ENCODE measurements at regions not wholly inside any gene's neighbourhood (a gene's known extent, or its start where the extent isn't known, plus 50 kb on each side); places are given as distances from the start of the nearest gene placed in this dataset.

DNA sequence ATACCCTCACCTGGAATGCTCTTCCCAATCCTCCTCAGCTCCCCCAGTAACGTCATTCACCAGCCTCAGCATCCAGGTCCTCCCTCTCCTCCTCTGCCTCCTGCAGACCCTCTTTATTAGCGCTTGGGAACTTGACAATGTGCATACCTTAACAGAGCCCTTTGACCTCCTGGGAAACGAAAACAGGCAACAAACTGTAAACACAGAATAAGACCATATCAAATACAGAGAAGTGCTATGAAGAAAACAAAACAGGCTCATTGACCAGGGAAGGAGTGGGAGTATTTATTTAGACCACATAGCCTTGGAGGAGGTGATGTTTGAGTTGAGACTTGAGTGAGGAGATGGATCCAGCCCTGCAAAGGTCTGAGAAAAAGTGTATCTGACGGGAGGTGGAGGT lies 107.9 kb upstream of the SLC7A1 start:
- no peak overlapping the region for H3K4me3 ChIP-seq (ENCODE audit: low read depth, low read length)
- TF ChIP-seq, protein P1, sequence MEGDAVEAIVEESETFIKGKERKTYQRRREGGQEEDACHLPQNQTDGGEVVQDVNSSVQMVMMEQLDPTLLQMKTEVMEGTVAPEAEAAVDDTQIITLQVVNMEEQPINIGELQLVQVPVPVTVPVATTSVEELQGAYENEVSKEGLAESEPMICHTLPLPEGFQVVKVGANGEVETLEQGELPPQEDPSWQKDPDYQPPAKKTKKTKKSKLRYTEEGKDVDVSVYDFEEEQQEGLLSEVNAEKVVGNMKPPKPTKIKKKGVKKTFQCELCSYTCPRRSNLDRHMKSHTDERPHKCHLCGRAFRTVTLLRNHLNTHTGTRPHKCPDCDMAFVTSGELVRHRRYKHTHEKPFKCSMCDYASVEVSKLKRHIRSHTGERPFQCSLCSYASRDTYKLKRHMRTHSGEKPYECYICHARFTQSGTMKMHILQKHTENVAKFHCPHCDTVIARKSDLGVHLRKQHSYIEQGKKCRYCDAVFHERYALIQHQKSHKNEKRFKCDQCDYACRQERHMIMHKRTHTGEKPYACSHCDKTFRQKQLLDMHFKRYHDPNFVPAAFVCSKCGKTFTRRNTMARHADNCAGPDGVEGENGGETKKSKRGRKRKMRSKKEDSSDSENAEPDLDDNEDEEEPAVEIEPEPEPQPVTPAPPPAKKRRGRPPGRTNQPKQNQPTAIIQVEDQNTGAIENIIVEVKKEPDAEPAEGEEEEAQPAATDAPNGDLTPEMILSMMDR (IDR thresholded peaks at IDR 0.05; ENCODE audit: low read depth, low read length): no peak

DNA sequence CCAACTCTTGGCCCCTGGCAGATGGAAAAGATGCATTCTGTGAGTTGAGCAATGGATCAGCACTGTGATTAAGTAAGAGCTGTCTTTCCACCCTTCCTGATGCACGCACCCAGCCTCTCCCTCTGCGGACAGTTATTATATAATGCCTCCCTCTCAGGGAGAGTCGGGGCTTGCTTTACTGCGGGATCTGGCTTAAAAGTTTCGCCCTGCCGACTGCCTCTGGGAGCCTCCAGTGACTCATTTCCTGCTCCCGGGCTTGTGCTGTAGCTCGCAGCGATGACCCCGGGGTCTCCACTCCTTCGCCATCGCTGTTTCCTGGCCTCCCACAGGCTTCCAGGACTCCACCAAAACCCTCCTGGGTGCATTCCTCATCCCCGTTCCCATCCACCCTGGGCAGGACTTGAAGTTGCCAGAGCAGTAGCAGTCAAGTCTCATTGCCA lies 107.4 kb upstream of the SLC7A1 start:
- no peak overlapping the region for H3K4me3 ChIP-seq (ENCODE audit: low read depth, low read length)

DNA sequence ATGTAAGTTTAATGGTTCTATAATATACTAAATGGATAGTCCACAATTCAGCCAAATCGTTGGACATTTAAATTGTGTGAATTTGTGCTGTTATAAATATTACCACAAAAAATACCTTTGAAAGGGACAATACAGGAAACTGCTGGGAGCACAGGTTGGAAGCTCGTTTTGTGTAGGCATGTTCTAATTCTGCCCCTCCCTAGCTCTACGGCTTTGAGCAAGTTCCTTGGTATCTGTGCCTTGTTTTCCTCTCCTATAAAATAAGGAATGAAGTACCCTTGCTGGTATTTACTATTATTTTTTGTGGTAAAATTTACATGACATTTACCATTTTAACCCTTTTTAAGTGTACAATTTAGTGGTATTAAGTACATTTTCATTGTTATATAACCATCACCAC lies 102.6 kb upstream of the SLC7A1 start:
- TF ChIP-seq, protein P1 (IDR thresholded peaks at IDR 0.05; ENCODE audit: low read depth, low read length): no peak
- no peak overlapping the region for H3K4me3 ChIP-seq (ENCODE audit: low read depth, low read length)

More for the DNA sequence above, 107.4 kb upstream of the SLC7A1 start:
- TF ChIP-seq, protein P1 (IDR thresholded peaks at IDR 0.05; ENCODE audit: low read depth, low read length): no peak

DNA sequence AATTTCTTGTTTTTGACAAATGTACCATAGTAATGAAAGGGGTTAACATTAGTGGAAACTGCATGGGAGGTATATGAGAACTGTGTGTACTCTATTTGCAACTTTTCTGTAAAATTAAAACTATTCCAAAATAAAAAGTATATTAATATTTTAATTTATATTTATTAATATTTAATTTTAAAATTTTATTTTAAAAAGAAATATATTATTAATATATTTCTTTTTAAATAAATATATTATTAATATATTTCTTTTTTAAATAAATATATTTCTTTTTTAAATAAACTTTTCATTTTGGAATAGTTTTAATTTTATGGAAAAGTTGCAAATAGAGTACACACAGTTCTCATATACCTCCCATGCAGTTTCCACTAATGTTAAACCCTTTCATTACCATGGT lies 101.1 kb upstream of the SLC7A1 start:
- TF ChIP-seq, protein P1 (IDR thresholded peaks at IDR 0.05; ENCODE audit: low read depth, low read length): no peak
- H3K4me3 ChIP-seq (ENCODE audit: low read depth, low read length): no peak overlapping the region

GRCh38 chr13:29693275-29693945 lies 97.9 kb upstream of the SLC7A1 start:
- TF ChIP-seq, protein P1 (IDR thresholded peaks at IDR 0.05; ENCODE audit: low read depth, low read length): no peak

DNA sequence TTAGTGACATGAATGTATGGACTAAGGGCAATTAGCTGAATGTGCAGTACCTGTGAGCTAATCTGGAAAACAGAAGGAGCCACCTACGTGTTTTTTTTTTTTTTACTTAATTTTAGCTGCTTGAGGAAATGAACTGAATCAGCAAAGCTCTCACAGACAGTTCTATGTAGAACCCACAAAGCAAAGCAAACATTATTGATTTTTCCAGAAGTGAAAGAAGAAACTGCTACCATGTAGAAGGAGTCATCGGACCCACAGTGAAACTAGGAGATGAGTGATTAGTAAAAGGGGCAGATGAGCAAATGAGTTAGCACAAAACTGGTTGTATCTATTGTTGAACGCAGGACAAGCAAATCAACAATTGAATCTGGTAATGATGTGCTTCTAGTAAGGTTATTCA lies 94.1 kb upstream of the SLC7A1 start:
- H3K4me3 ChIP-seq (ENCODE audit: low read depth, low read length): no peak overlapping the region
- TF ChIP-seq, protein P1 (IDR thresholded peaks at IDR 0.05; ENCODE audit: low read depth, low read length): no peak

More at GRCh38 chr13:29693275-29693945, 97.9 kb upstream of the SLC7A1 start:
- no peak overlapping the region for H3K4me3 ChIP-seq (ENCODE audit: low read depth, low read length)

GRCh38 chr13:29688193-29688592 lies 92.7 kb upstream of the SLC7A1 start:
- TF ChIP-seq, protein P1 (IDR thresholded peaks at IDR 0.05; ENCODE audit: low read depth, low read length): no peak
- H3K4me3 ChIP-seq (ENCODE audit: low read depth, low read length): no peak overlapping the region

All from WI38 (cell line).